ENCODE measurements at regions not wholly inside any gene's neighbourhood (a gene's known extent, or its start where the extent isn't known, plus 50 kb on each side); places are given as distances from the start of the nearest gene placed in this dataset.

DNA sequence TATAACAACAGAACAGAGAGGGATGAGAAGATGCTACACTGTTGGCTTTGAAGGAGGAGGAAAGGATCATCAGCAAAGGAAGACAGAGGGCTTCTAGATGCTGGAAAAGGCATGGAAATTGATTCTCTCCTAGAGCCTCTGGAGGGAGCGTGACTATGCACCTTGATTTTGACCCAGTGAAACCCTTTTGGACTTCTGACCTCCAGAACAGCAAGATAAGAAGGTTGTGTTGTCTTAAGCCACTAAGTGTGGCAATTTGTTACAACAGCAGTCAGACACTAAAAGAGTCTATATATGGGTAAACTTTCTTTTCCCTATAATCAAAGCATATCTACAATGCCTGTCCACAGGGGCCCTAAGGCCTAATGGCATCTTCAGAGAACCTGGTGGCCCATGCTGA lies 56.1 kb upstream of the MVB12B start:
- H3K4me2 ChIP-seq (ENCODE audit: insufficient read depth in 1 of 2, low read depth in 2 of 2, low read length in 2 of 2), result no peak overlapping the region
- H3K27me3 ChIP-seq (replicated peaks in 1 of 4; ENCODE audit: control insufficient read depth in 3 of 4, extremely low read depth in 1 of 4, insufficient read depth in 3 of 4, low read length in 3 of 4), result no peaks in the 10 kb centered on the region
- H3K9ac ChIP-seq (replicated peaks in 1 of 4; ENCODE audit: extremely low read depth in 1 of 4, low read depth in 3 of 4, low read length in 3 of 4), result no peak overlapping the region
- no peaks in the 10 kb centered on the region; the same call in 1 of the 2 replicates for H3K23me2 ChIP-seq (ENCODE audit: low read depth, low read length)
- H3K36me3 ChIP-seq (ENCODE audit: control insufficient read depth in 2 of 4, insufficient read depth in 4 of 4, low read length in 3 of 4), result no peaks in the 10 kb centered on the region
- H3K9me3 ChIP-seq (ENCODE audit: insufficient read depth in 2 of 2, low read depth in 1 of 2, low read length in 1 of 2), result no peaks in the 10 kb centered on the region
- no peak overlapping the region for H2BK5ac ChIP-seq (ENCODE audit: low read depth, low read length)
- no peak overlapping the region for H3K23ac ChIP-seq (ENCODE audit: insufficient read length)
- no peak overlapping the region for H3K27ac ChIP-seq (ENCODE audit: low read depth, low read length)
- no peak overlapping the region for H3K56ac ChIP-seq (replicated peaks; ENCODE audit: insufficient read length, low read depth, low read length)
- H2BK120ac ChIP-seq (replicated peaks; ENCODE audit: low read depth, low read length), result no peak overlapping the region
- no peak overlapping the region for H4K5ac ChIP-seq (ENCODE audit: insufficient read length, low read depth, low read length)
- FAIRE-seq, result no peak
- no peak for TF ChIP-seq POU5F1 (IDR thresholded peaks at IDR 0.05; ENCODE audit: low read depth, low read length)
- TF ChIP-seq KDM5A (IDR thresholded peaks at IDR 0.05; ENCODE audit: low read length), result no peak
- H2BK20ac ChIP-seq (ENCODE audit: low read length), result no peak overlapping the region
- H4K91ac ChIP-seq (replicated peaks; ENCODE audit: insufficient read length, low read length), result no peak overlapping the region
- H2AK5ac ChIP-seq (ENCODE audit: low read depth, low read length), result no peak overlapping the region
- no peak overlapping the region for H4K8ac ChIP-seq (ENCODE audit: extremely low read depth, insufficient read depth, low read length)
- H2BK15ac ChIP-seq (ENCODE audit: low read length), result no peak overlapping the region
- H3K14ac ChIP-seq (ENCODE audit: insufficient read length), result no peak overlapping the region
- H3K79me2 ChIP-seq (ENCODE audit: control insufficient read depth in 1 of 2, insufficient read depth in 2 of 2, low read length in 2 of 2), result no peaks in the 10 kb centered on the region
- no peak overlapping the region for H2AFZ ChIP-seq (ENCODE audit: low read length)
- WGBS, 2 experiments (ENCODE audit: extremely low coverage in 1 of 2, insufficient coverage in 1 of 2, insufficient read length in 1 of 2, insufficient replicate concordance in 2 of 2, low coverage in 1 of 2, low lambda C conversion rate in 2 of 2, missing lambda C conversion rate in 1 of 2), result 63% methylated on average over 1 of the region's 1 CpG; no CpG with 5 or more reads in 1 of the 2 experiments
- ChIA-PET POLR2A (ENCODE audit: partially characterized antibody) (no interaction called here), CTCF (ENCODE audit: partially characterized antibody) (interaction anchor here (0.7 kb wide), 1 partner anchor 12 kb away, joined by 3 read pairs; no protein-coding TSS in a partner anchor)
- no peak overlapping the region for H3K4ac ChIP-seq (replicated peaks; ENCODE audit: insufficient read length, low read depth, low read length)
- no peaks in the 10 kb centered on the region for H3K79me1 ChIP-seq (ENCODE audit: low read depth, low read length)
- H2BK12ac ChIP-seq (ENCODE audit: low read depth, low read length), result no peak overlapping the region
- H3K18ac ChIP-seq (ENCODE audit: extremely low read depth, low read length), result no peak overlapping the region
- H3K4me3 ChIP-seq (ENCODE audit: extremely low read depth in 1 of 4, insufficient read depth in 2 of 4, low read depth in 3 of 4, low read length in 4 of 4), result no peak overlapping the region
- no peaks in the 10 kb centered on the region for H4K20me1 ChIP-seq (replicated peaks in 1 of 2; ENCODE audit: control insufficient read depth in 1 of 2, insufficient read depth in 2 of 2, low read length in 2 of 2)
- peaks cover 0 to 4% (median 0%) of the 10 kb centered on the region in 4 experiments; a peak in 2 of 7 replicates for H3K4me1 ChIP-seq (replicated peaks in 1 of 4; ENCODE audit: control insufficient read depth in 3 of 4, insufficient read depth in 4 of 4, low read length in 3 of 4)
- no peak for DNase-seq (ENCODE audit: low read depth in 1 of 2, low spot score in 2 of 2)
